GM23338 (cell line): ENCODE measurements at regions not wholly inside any gene's neighbourhood (a gene's known extent, or its start where the extent isn't known, plus 50 kb on each side); places are given as distances from the start of the nearest gene placed in this dataset.

Experiments
- CREB1 ChIP-seq: fragments of 250-450 bp; sonication (Bioruptor Pico); IDR thresholded peaks from 2 replicates; pipeline ENCODE4 v1.5.0; 2020; ENCODE audit warnings: low read depth, mild to moderate bottlenecking, moderate library complexity
- EZH2 ChIP-seq: fragments of 200-600 bp; sonication (generic); IDR thresholded peaks from one replicate; pipeline ENCODE4 v1.8.0; 2017; ENCODE audit warnings: antibody characterized with exemption, mild to moderate bottlenecking, low read depth; ENCODE audit not compliant: unreplicated experiment
- EZH2phosphoT487 ChIP-seq: fragments of 200-600 bp; sonication (generic); IDR thresholded peaks from one replicate; pipeline ENCODE4 v1.8.1; 2018; ENCODE audit warnings: antibody characterized with exemption; ENCODE audit not compliant: unreplicated experiment
- JUNB ChIP-seq: IDR thresholded peaks from one replicate; pipeline ENCODE4 v1.6.1; 2016; ENCODE audit warnings: antibody characterized with exemption; ENCODE audit not compliant: unreplicated experiment
- POLR2AphosphoS5 ChIP-seq: IDR thresholded peaks from 2 replicates; pipeline ENCODE4 v1.6.1; 2016; ENCODE audit warnings: antibody characterized with exemption, low read depth
- STAT1 ChIP-seq: IDR thresholded peaks from one replicate; pipeline ENCODE4 v1.6.1; 2016; ENCODE audit warnings: antibody characterized with exemption; ENCODE audit not compliant: unreplicated experiment
- ZNF114 ChIP-seq: fragments of 250-450 bp; sonication (Bioruptor Pico); IDR thresholded peaks from 2 replicates; pipeline ENCODE4 v1.5.0; 2020; ENCODE audit warnings: mild to moderate bottlenecking, moderate library complexity
- TF ChIP-seq, protein P1 (sequence below), 2 experiments: fragments of 200-600 bp in 1 of 2; sonication (generic) in 1 of 2; conservative IDR thresholded peaks; 2 replicates each; pipeline versions ENCODE4 v1.5.1 to v1.6.1; 2016 to 2017; ENCODE audit warnings: antibody characterized with exemption in 2 of 2, low read depth in 2 of 2, mild to moderate bottlenecking in 2 of 2, moderate library complexity in 1 of 2
- TF ChIP-seq, protein P2 (sequence below): IDR thresholded peaks from one replicate; pipeline ENCODE4 v1.6.1; 2018; ENCODE audit warnings: antibody characterized with exemption; ENCODE audit not compliant: unreplicated experiment
- TF ChIP-seq, protein P3 (sequence below): IDR thresholded peaks from 2 replicates; pipeline ENCODE4 v1.6.1; 2016; ENCODE audit warnings: antibody characterized with exemption

GRCh38 chr3:81218023-81218422 is 543.4 kb downstream of the GBE1 start:
- TF ChIP-seq, protein P1, sequence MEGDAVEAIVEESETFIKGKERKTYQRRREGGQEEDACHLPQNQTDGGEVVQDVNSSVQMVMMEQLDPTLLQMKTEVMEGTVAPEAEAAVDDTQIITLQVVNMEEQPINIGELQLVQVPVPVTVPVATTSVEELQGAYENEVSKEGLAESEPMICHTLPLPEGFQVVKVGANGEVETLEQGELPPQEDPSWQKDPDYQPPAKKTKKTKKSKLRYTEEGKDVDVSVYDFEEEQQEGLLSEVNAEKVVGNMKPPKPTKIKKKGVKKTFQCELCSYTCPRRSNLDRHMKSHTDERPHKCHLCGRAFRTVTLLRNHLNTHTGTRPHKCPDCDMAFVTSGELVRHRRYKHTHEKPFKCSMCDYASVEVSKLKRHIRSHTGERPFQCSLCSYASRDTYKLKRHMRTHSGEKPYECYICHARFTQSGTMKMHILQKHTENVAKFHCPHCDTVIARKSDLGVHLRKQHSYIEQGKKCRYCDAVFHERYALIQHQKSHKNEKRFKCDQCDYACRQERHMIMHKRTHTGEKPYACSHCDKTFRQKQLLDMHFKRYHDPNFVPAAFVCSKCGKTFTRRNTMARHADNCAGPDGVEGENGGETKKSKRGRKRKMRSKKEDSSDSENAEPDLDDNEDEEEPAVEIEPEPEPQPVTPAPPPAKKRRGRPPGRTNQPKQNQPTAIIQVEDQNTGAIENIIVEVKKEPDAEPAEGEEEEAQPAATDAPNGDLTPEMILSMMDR (conservative IDR thresholded peaks at IDR 0.05; ENCODE audit: low read depth in 2 of 2) = peak; percentile 68 to 81
- TF ChIP-seq POLR2AphosphoS5 (no peak), EZH2 (no peak), CREB1 (CRISPR knock-in tag) (no peak), JUNB (no peak), ZNF114 (no peak), EZH2phosphoT487 (no peak), STAT1 (no peak)
- TF ChIP-seq, protein P2, sequence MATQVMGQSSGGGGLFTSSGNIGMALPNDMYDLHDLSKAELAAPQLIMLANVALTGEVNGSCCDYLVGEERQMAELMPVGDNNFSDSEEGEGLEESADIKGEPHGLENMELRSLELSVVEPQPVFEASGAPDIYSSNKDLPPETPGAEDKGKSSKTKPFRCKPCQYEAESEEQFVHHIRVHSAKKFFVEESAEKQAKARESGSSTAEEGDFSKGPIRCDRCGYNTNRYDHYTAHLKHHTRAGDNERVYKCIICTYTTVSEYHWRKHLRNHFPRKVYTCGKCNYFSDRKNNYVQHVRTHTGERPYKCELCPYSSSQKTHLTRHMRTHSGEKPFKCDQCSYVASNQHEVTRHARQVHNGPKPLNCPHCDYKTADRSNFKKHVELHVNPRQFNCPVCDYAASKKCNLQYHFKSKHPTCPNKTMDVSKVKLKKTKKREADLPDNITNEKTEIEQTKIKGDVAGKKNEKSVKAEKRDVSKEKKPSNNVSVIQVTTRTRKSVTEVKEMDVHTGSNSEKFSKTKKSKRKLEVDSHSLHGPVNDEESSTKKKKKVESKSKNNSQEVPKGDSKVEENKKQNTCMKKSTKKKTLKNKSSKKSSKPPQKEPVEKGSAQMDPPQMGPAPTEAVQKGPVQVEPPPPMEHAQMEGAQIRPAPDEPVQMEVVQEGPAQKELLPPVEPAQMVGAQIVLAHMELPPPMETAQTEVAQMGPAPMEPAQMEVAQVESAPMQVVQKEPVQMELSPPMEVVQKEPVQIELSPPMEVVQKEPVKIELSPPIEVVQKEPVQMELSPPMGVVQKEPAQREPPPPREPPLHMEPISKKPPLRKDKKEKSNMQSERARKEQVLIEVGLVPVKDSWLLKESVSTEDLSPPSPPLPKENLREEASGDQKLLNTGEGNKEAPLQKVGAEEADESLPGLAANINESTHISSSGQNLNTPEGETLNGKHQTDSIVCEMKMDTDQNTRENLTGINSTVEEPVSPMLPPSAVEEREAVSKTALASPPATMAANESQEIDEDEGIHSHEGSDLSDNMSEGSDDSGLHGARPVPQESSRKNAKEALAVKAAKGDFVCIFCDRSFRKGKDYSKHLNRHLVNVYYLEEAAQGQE = no peak
- TF ChIP-seq, protein P3, sequence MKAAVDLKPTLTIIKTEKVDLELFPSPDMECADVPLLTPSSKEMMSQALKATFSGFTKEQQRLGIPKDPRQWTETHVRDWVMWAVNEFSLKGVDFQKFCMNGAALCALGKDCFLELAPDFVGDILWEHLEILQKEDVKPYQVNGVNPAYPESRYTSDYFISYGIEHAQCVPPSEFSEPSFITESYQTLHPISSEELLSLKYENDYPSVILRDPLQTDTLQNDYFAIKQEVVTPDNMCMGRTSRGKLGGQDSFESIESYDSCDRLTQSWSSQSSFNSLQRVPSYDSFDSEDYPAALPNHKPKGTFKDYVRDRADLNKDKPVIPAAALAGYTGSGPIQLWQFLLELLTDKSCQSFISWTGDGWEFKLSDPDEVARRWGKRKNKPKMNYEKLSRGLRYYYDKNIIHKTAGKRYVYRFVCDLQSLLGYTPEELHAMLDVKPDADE = no peak
